HepG2 (cell line): ENCODE measurements at regions not wholly inside any gene's neighbourhood (a gene's known extent, or its start where the extent isn't known, plus 50 kb on each side); places are given as distances from the start of the nearest gene placed in this dataset.

Experiments
- ATAC-seq: fragments of 200-7000 bp; cut with Tn5 transposase; 3 replicates; pipeline ENCODE4 v1.9.1; 2020; ENCODE audit warnings: mild to moderate bottlenecking, moderate library complexity
- BruUV-seq: library from RNA; stranded (reverse); fragments of 400-500 nt; replicated peaks from 2 replicates; lab custom pipeline; 2021; lab: Mats Ljungman, UMichigan
- CTCF ChIA-PET: fragments of 300-600 bp; formaldehyde crosslinking; extraction: SDS; loops from one replicate; lab custom pipeline; 2021; ENCODE audit warnings: low total read pairs, inconsistent platforms, low intra/inter-chr PET ratio; lab: Yijun Ruan, JAX
- POLR2A ChIA-PET: fragments of 350-600 bp; sonication (Branson Sonifier 250); formaldehyde crosslinking; loops from one replicate; lab custom pipeline; 2020; ENCODE audit warnings: antibody characterized with exemption, inconsistent platforms; lab: Yijun Ruan, JAX
- DNase-seq: peaks from one replicate; pipeline ENCODE4 v3.0.0-alpha.2; 2015; ENCODE audit warnings: low spot score
- FAIRE-seq: peaks from 3 replicates; lab custom pipeline; 2011; peaks lifted over from hg19 to GRCh38; lab: Jason Lieb, UNC
- H2AFZ ChIP-seq: one replicate; pipeline ENCODE4 v1.6.1; 2011; ENCODE audit warnings: low read length, inconsistent platforms
- H3K27ac ChIP-seq: fragments of 300-600 bp; 3 replicates; pipeline ENCODE4 v1.8.0; 2011; ENCODE audit warnings: mixed run types, mild to moderate bottlenecking, mixed read lengths, low read length, inconsistent platforms; ENCODE audit not compliant: insufficient read depth; ENCODE audit errors: extremely low read length
- H3K27me3 ChIP-seq, 2 experiments: fragments of 200-600 bp in 1 of 2; 2 replicates in 1 of 2; 3 replicates in 1 of 2; pipeline versions ENCODE4 v1.6.0 to v1.8.0; 2011; ENCODE audit warnings: low read length in 2 of 2, mild to moderate bottlenecking in 2 of 2, moderate library complexity in 2 of 2, inconsistent platforms in 1 of 2; ENCODE audit not compliant: insufficient read depth in 2 of 2, control insufficient read depth in 1 of 2
- H3K36me3 ChIP-seq, 2 experiments: fragments of 200-600 bp in 1 of 2; replicated peaks in 1 of 2; 2 replicates in 1 of 2; 3 replicates in 1 of 2; pipeline versions ENCODE4 v1.5.1 to v1.8.0; 2011; ENCODE audit warnings: low read length in 2 of 2, inconsistent platforms in 1 of 2; ENCODE audit not compliant: insufficient read depth in 2 of 2, control insufficient read depth in 1 of 2
- H3K4me1 ChIP-seq: 2 replicates; pipeline ENCODE4 v1.5.1; 2012; ENCODE audit warnings: low read length, inconsistent platforms; ENCODE audit not compliant: insufficient read depth
- H3K4me2 ChIP-seq: 2 replicates; pipeline ENCODE4 v1.6.0; 2011; ENCODE audit warnings: low read depth, low read length, inconsistent platforms
- H3K4me3 ChIP-seq, 3 experiments: fragments of 200-600 bp in 1 of 3; sonication (generic), shearing (Covaris generic) in 1 of 3; replicated peaks in 1 of 3; 2 replicates each; pipeline ENCODE4 v1.5.1; 2011 to 2016; ENCODE audit warnings: low read length in 3 of 3, inconsistent platforms in 2 of 3, low read depth in 2 of 3, mild to moderate bottlenecking in 2 of 3, control low read depth in 1 of 3, mixed read lengths in 1 of 3; ENCODE audit not compliant: insufficient read depth in 1 of 3
- H3K79me2 ChIP-seq: one replicate; pipeline ENCODE4 v1.6.1; 2011; ENCODE audit warnings: low read length, inconsistent platforms; ENCODE audit not compliant: insufficient read depth
- H3K9ac ChIP-seq: 2 replicates; pipeline ENCODE4 v1.6.0; 2011; ENCODE audit warnings: mild to moderate bottlenecking, low read depth, low read length, inconsistent platforms; ENCODE audit not compliant: insufficient read depth
- H3K9me3 ChIP-seq: 2 replicates; pipeline ENCODE4 v1.5.1; 2012; ENCODE audit warnings: mild to moderate bottlenecking, low read length
- H4K20me1 ChIP-seq: 2 replicates; pipeline ENCODE4 v1.6.0; 2011; ENCODE audit warnings: inconsistent platforms, mild to moderate bottlenecking, low read length, moderate library complexity; ENCODE audit not compliant: insufficient read depth
- GTF2F1 ChIP-seq: fragments of 150-350 bp; IDR thresholded peaks from 2 replicates; pipeline ENCODE4 v1.6.1; 2014; ENCODE audit warnings: low read length
- MTERF4 ChIP-seq: sonication (generic); formaldehyde crosslinking; IDR thresholded peaks from 2 replicates; pipeline ENCODE4 v1.8.0; 2023; ENCODE audit warnings: mild to moderate bottlenecking, missing genetic modification reagents
- POLR2AphosphoS5 ChIP-seq: IDR thresholded peaks from 2 replicates; pipeline ENCODE4 v1.6.1; 2012; ENCODE audit warnings: low read depth, low read length
- RBFOX2 ChIP-seq: fragments of 200-400 bp; formaldehyde crosslinking; IDR thresholded peaks from 2 replicates; pipeline ENCODE4 v1.6.1; 2017; ENCODE audit warnings: low read depth, mild to moderate bottlenecking, low read length
- ZBTB49 ChIP-seq: sonication (generic); formaldehyde crosslinking; IDR thresholded peaks from 2 replicates; pipeline ENCODE4 v1.4.0; 2020; ENCODE audit warnings: missing genetic modification reagents, borderline replicate concordance
- ZFYVE20 ChIP-seq: sonication (generic); formaldehyde crosslinking; IDR thresholded peaks from 2 replicates; pipeline ENCODE4 v1.8.0; 2023; ENCODE audit warnings: low read depth, mild to moderate bottlenecking, moderate library complexity, missing genetic modification reagents, borderline replicate concordance
- ZHX1 ChIP-seq: sonication (generic); formaldehyde crosslinking; IDR thresholded peaks from 2 replicates; pipeline ENCODE4 v1.8.1; 2022; ENCODE audit warnings: low read depth, mild to moderate bottlenecking, missing genetic modification reagents
- ZNF17 ChIP-seq: sonication (generic); formaldehyde crosslinking; IDR thresholded peaks from 2 replicates; pipeline ENCODE4 v1.5.0; 2020; ENCODE audit warnings: mild to moderate bottlenecking, missing genetic modification reagents
- ZNF564 ChIP-seq: sonication (generic); formaldehyde crosslinking; IDR thresholded peaks from 2 replicates; pipeline ENCODE4 v1.8.1; 2023; ENCODE audit warnings: mild to moderate bottlenecking, missing genetic modification reagents
- WGBS: methylation state at CpG from one replicate; pipeline ENCODE4 v1.1.6; 2017; ENCODE audit warnings: low lambda C conversion rate; 5-methylcytosine and 5-hydroxymethylcytosine counted together
- in situ Hi-C: cut with HindIII; loops from 2 replicates; pipeline ENCODE4 v1.10.0; 2017; ENCODE audit warnings: low pct_unique_long_range_greater_than_20kb; ENCODE audit not compliant: extremely low pct_ligation_motif_present
- intact Hi-C: fragments of 100-400 bp; cut with micrococcal nuclease; formaldehyde crosslinking; loops from one replicate; pipeline ENCODE4 v1.10.0; 2022; ENCODE audit not compliant: unreplicated experiment

GRCh38 chrX:68927178-68927577 lies 98.4 kb downstream of the EFNB1 start:
- no peak for ATAC-seq
- BruUV-seq, result no TSS peak
- no peaks in the 10 kb centered on the region for H3K27me3 ChIP-seq
- H3K4me2 ChIP-seq, result no peak overlapping the region
- H2AFZ ChIP-seq, result no peak overlapping the region
- no peak overlapping the region for H3K9ac ChIP-seq
- intact Hi-C loops (no loop called here), in situ Hi-C loops (no loop called here)
- no peak overlapping the region for H3K4me3 ChIP-seq
- H3K27ac ChIP-seq, result no peak overlapping the region
- CTCF ChIA-PET, result no interaction called here
- H3K9me3 ChIP-seq, result no peaks in the 10 kb centered on the region
- TF ChIP-seq RBFOX2 (no peak), GTF2F1 (no peak), ZNF564 (CRISPR knock-in tag) (no peak), ZNF17 (CRISPR knock-in tag) (no peak), ZBTB49 (CRISPR knock-in tag) (no peak), POLR2AphosphoS5 (no peak), ZHX1 (CRISPR knock-in tag) (no peak), ZFYVE20 (no peak), MTERF4 (CRISPR knock-in tag) (no peak)
- H3K4me1 ChIP-seq, result no peaks in the 10 kb centered on the region
- no peak for FAIRE-seq
- DNase-seq, result no peak
- H3K36me3 ChIP-seq, result no peaks in the 10 kb centered on the region
- POLR2A ChIA-PET, result no interaction called here
- H4K20me1 ChIP-seq, result no peaks in the 10 kb centered on the region
- WGBS, result 10% methylated on average over 2 of the region's 5 CpGs
- H3K79me2 ChIP-seq, result no peaks in the 10 kb centered on the region
